ENCODE measurements at regions not wholly inside any gene's neighbourhood (a gene's known extent, or its start where the extent isn't known, plus 50 kb on each side); places are given as distances from the start of the nearest gene placed in this dataset.
"Not testable (repeated sequence)": the region's sequence is repeated elsewhere in the genome, so short reads cannot be mapped to it uniquely, and the experiment has no call there.

- H3K4me3 ChIP-seq, result no peak overlapping the region
- H3K9me3 ChIP-seq, result peaks cover 0 to 7% of the 10 kb centered on the region in 2 donors
- H3K27ac ChIP-seq, result no peak overlapping the region
- no peak for DNase-seq
- no peaks in the 10 kb centered on the region for H3K4me1 ChIP-seq
- ATAC-seq, result no peak
- intact Hi-C loops (cut with DNase I), result no loop called here
- H3K36me3 ChIP-seq, result no peaks in the 10 kb centered on the region
- TF ChIP-seq CTCF (IDR thresholded peaks at IDR 0.05), result no peak
- no peaks in the 10 kb centered on the region for H3K27me3 ChIP-seq
Observed at GRCh38 chr10:43994539-43994938, 345.9 kb upstream of the ZNF32 start.

- H3K4me1 ChIP-seq; H3K36me3 ChIP-seq; DNase-seq; H3K27me3 ChIP-seq; H3K27ac ChIP-seq; intact Hi-C loops (cut with DNase I); H3K4me3 ChIP-seq; ATAC-seq; H3K9me3 ChIP-seq: not testable (repeated sequence)
Observed at GRCh38 chr10:43992816-43993215, 344.1 kb upstream of the ZNF32 start.

DNA sequence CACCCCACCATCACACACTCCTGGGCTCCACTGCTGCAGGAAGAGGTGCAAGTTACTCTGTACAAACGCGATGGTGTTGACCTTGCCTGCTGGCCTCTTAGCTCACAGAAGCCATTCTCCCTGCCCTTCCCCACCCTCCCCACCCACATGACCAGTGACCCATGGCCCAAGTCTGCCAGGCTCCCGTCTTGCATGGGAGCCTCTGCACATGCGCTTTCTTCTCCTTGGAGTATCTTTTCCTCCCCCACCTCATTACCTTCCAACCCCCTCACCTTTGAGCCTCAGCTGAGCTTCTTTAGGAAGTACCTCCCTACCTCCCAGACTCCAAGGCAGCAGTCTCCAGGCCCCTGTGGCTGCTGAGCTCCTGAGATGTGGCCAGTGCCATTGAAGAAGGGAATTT is 337.7 kb upstream of the ZNF32 start:
- TF ChIP-seq CTCF (IDR thresholded peaks at IDR 0.05), result no peak
- no peak for DNase-seq
- intact Hi-C loops (cut with DNase I), result no loop called here

GRCh38 chr10:43985941-43986340 is 337.3 kb upstream of the ZNF32 start:
- no peak for TF ChIP-seq CTCF (IDR thresholded peaks at IDR 0.05)
- DNase-seq (no peak), ATAC-seq (no peak)
- Histone ChIP-seq H3K27me3 (no peaks in the 10 kb centered on the region), H3K4me3 (no peak overlapping the region), H3K36me3 (no peaks in the 10 kb centered on the region), H3K27ac (no peak overlapping the region), H3K9me3 (no peaks in the 10 kb centered on the region), H3K4me1 (peaks cover 0 to 2% of the 10 kb centered on the region in 2 donors)
- intact Hi-C loops (cut with DNase I), result no loop called here

More for the DNA sequence above, 337.7 kb upstream of the ZNF32 start:
- H3K9me3 ChIP-seq, result no peaks in the 10 kb centered on the region
- no peak overlapping the region for H3K27ac ChIP-seq
- no peaks in the 10 kb centered on the region for H3K36me3 ChIP-seq
- H3K4me1 ChIP-seq, result no peaks in the 10 kb centered on the region
- H3K4me3 ChIP-seq, result no peak overlapping the region
- ATAC-seq, result no peak
- no peaks in the 10 kb centered on the region for H3K27me3 ChIP-seq

DNA sequence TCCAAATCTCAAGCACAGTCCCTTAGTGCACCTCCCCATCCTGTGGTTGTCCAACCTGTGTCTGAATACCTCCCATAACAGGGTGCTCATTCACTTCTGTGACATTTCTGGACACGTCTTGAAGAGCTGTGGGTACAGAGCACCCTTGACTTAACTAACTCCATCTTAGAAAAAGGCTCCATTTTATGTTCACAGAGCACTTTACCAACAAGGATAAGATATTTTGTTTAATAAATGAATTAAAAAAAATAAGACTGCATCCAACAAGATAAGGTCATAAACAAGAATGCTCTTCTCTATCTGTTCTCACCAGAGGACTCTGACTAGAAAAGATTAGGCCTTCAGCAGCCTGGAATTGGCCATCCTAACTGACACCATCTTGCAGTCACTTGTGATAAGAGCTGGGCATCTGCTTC is 335.2 kb upstream of the ZNF32 start:
- Histone ChIP-seq H3K4me1 (peaks cover 4 to 16% of the 10 kb centered on the region in 2 donors), H3K36me3 (no peaks in the 10 kb centered on the region), H3K9me3 (no peaks in the 10 kb centered on the region), H3K27me3 (no peaks in the 10 kb centered on the region), H3K27ac (no peak overlapping the region), H3K4me3 (no peak overlapping the region)
- intact Hi-C loops (cut with DNase I), result no loop called here
- no peak for ATAC-seq
- DNase-seq, result no peak
- no peak for TF ChIP-seq CTCF (IDR thresholded peaks at IDR 0.05)

- no peaks in the 10 kb centered on the region for H3K36me3 ChIP-seq
- H3K9me3 ChIP-seq, result no peaks in the 10 kb centered on the region
- H3K4me1 ChIP-seq, result peaks cover 4 to 16% of the 10 kb centered on the region in 2 donors
- TF ChIP-seq CTCF (IDR thresholded peaks at IDR 0.05), result no peak
- DNase-seq (no peak), ATAC-seq (no peak)
- H3K27ac ChIP-seq, result no peak overlapping the region
- no peak overlapping the region for H3K4me3 ChIP-seq
- intact Hi-C loops (cut with DNase I), result no loop called here
- H3K27me3 ChIP-seq, result no peaks in the 10 kb centered on the region
Observed at GRCh38 chr10:43983405-43983804, 334.7 kb upstream of the ZNF32 start.
